GM21390 (cell line): ENCODE measurements at regions not wholly inside any gene's neighbourhood (a gene's known extent, or its start where the extent isn't known, plus 50 kb on each side); places are given as distances from the start of the nearest gene placed in this dataset.
"Not testable (repeated sequence)": the region's sequence is repeated elsewhere in the genome, so short reads cannot be mapped to it uniquely, and the experiment has no call there.

Source experiments
- ATAC-seq: cut with Tn5 transposase; IDR thresholded peaks from one replicate; pipeline ENCODE4 v1.9.1; 2021; ENCODE audit not compliant: unreplicated experiment

DNA sequence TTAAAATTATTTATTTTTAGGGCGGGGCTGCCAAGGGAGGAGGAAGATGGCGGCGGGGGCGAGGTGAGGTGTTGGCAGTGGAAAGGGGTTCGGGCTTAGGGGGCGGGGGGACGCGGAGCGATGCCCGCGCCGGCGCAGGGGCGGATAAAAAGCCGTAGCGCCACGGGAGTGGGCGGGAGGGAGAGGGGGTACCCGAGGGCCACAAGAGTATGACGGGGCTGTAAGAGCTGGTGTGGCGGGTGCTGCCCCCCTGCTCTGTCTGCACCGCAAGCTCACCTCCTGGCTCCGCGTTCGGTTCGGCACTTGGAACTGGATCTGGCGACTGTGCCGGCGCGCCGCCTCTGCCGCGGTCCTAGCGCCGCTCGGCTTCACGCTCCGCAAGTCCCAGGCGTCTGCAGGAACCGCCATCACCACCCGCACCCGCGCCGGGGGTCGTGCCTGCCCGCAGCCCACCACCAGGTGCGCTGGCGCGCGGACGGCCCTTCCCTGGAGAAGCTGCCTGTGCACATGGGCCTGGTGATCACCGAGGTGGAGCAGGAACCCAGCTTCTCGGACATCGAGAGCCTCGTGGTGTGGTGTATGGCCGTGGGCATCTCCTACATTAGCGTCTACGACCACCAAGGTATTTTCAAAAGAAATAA lies 265.2 kb upstream of the SGCG start:
- peak; percentile 61 for ATAC-seq

DNA sequence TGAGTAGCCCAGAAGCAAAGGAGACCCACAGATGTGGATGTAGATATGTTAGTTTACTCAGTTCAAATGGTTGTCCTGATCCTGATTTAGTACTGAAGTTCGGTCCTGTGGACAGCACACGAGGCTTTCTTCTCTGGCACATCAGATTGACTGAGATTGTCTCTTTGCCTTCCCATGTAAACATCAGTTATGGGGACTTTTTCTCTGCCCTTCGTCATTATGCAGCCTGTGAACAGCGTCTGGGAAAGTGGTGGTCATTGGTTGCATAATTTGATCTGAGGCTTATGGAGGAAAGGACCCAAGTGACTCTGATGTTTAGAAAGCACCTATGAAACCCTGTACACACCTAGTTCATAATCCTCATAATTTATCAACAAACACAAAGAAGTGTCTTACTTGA lies 264.5 kb upstream of the SGCG start:
- ATAC-seq, result not testable (repeated sequence)

DNA sequence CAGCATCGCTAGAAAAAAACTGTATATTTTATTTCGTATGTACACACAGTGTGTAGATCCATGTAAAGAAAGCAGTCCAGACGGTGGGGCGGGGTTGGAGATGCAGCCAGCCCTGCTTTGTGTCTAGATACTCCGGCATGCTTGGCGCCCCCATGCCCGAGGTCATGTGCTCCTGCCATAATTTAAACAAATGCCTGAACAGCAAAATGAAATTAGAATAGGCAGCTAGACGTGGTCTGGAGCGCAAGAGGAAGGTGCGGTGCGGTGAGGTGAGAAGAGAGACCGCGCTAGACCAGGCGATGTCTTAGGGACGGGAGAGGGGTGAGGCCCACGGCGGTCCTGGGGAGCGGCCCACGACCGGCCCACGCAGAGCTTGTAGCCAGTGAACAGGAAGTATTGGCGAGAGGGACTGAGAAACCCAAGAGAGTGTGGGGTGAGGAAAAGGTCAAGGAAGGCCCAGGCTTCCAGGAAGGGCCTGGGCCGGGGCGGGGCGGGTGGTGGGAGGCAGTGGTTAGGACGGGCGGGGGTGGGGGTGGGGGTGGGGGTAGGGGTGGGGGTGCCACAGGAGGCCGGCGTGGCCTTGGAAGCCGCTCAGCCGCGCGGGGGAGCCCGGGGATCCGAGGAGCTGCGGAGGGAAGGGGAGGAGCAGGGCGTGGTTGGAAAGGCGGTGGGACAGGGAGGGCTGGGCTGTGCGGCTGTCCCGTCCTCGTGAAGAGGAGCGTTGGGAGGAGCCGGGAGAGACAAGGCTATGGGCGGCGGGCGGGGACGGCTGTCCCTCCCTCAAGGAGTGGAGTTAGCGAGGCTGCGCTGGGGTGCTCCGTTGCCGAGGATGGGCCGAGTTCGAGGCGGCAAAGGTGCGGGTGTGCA lies 254.7 kb upstream of the SGCG start:
- ATAC-seq, result peak; percentile 32

DNA sequence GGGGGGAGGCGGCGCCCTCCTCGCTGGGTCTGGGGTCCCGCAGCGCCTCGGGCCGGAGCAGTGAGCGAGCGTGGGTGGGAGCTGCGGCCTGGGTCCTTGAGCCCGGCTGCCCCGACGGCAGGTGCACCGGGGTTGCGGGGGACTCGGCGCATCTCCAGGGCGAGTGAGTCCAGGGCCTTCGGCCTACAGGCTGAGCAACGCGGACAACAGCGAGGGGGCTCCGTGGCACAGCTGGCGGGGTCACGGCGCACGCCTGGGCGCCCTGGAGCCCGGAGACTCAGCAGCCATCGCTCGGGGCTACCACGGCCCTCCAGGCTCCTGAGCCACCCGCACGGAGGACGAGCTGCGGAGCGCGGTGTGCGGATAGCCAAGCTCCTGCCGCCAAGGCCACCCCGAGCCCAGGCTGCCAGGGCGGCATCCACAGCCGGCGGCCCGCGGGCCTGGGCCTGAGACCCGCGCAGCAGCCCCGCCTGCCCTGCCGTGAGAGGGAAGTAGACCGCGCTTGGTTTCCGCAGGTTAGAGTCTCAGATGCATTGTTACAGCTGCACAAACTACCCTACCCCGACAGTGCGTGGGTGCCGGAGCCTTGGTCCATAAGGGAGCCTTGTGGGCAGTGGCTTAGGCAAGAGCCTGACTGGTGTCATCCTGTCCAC lies 253.9 kb upstream of the SGCG start:
- ATAC-seq, result peak; percentile 47

DNA sequence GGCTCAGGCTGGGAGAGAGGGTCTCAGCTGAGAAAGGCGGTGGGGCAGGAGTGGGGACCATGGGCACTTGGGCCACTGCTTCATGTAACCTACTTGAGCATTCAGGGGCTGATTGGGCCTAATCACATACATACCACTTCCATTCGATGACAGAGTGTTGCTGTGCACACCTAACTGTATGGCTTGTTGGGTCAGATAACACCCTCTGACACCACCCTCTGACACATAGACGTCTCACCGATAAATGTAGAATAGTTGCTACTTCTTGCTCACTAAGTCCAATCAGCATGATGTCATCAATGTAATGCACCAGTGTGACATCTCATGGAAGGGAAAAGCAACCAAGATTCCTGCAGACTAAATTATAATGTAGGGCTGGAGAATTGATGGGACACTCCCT lies 252.9 kb upstream of the SGCG start:
- not testable (repeated sequence) for ATAC-seq

DNA sequence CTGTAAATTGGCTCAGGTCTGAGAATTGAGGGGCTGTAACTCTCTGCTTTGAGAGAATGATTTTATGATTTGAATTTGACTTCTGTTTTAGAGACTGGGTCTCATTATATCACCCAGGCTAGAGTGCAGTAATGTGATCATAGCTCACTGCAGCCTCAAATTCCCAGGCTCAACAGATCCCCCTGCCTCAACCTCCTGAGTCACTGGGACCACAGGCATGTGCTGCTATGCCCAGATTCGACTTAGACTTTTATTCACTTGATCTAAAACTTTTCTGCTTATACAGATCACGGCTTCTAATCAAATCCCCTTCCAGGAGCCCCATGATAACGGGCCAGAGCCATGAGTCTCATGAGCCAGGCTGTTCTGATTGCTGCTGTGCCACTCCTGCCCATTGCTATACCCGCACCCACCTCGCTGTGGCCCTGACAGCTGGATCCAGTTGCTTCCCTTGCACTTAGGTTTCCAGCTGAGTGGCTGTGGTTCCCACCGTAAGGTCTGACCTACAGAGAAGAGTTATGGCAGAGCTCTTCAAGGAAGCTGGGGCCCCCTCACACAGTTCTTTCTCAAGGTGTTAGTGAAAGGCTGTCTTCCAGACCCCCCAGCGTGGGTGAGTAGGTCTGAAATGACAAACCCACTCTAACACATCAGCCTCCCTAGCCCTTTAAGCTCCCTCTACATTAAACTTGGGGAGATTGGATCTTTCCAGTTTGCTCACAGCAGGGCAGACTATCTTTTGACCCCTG lies 251.2 kb upstream of the SGCG start:
- ATAC-seq, result no peak

DNA sequence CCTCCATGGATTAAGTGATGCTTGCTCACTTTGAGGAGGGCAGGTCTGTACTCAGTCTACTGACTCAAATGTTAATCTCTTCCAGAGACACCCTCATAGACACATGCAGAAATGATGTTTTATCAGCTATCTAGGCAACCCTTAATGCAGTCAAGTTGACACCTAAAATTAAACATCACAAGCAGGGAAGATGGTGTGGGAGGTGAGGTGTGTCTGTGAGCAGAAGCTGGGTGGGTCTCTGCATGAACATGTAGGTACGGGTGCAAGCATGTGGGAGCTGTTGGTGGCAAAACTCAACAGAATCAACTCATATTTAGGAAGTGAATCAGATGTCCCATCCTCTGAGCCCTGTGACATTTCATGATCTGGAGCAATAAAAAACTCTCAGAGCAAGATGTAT lies 249.2 kb upstream of the SGCG start:
- ATAC-seq, result no peak

DNA sequence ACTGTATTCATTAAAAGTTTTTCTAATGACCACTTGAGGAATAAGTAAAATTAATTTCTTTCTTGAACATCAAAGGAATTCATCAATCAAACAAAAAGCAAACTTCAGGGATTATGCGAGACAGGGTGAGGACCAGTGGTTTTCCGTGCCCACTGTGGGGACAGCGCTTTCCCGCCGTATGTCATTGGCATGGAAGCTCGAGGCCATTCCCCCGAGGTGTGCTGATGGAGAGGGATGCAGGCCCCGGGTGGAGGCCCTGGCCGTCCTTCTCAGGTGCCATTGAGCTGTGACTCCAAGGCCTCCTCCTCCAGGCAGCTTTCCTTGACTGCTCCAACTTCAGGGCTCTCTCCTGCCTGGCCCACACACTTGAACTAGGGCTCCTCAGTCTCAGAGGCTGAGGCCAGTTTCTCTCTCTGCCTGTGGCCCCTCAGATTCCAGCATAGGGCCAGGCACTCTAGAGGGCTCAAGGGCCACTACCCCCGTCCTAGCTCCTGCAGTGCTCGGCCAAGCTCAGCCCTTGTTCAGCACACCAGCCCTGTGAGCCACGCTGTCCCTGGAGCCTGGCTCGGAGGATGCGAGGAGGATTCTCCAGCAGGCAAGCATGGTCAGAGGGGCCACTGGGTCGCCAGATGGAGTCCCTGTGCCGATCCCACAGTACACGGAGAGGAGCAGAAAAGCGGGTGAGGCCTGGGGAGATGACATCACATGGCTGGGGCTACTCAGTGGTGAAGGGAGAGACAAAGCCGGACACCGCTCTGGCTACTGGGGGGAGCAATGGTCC lies 248.0 kb upstream of the SGCG start:
- not testable (repeated sequence) for ATAC-seq

DNA sequence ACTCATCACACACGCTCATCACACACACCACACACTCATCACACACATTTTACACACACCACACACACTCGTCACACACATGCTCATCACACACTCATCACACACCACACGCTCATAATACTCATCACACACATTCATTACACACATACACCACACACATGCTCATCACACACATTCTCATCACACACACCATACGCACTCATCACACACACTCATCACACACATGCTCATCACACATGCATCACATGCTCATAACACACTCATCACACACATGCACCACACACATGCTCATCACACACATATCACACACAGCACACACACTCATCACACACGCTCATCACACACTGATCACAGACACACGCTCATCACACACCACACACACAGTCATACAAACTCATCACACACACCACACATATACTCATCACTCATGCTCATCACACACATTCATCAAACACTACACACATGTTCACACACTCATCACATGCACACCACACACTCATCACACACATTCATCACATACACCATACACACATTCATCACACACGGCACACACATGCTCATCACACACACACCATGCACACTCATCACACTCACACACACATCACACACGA lies 247.1 kb upstream of the SGCG start:
- ATAC-seq, result no peak

DNA sequence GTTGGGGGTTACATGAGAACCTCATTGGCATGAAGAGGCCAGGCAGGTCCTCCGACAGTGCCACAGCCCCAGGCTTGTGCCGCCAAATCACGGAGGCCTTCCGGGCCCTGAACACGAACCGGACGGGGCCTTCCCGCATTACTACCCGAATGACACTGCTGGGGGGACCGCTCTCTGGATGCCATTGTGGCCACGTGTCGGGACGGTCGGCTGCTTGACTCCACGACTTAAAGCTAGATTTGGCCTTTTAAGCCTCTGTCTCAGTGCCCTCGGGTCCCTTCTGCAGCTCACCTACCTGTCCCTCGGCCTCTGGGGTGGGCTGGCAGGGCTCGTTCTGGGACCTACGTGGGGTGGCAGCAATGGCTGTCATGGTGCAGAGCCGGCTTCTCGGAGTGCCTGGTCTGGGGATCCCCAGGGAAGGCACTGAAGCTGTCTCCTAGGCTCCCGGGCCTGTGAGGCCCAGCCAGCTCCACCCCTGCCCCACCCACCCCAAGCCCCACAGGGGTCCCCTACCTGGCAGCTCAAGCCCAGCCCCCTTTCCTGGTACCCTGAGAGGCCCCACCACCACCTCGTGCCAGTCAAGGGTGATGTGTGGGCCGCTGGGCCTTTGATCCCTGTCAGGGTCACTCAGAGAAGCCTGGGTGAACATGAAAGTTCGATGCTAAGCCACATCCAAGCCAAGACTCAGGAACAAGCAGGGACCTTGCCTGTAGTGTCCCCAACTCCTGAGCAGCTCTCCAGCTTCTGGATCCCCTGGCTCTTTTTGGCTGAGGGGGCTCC lies 245.8 kb upstream of the SGCG start:
- ATAC-seq, result no peak

DNA sequence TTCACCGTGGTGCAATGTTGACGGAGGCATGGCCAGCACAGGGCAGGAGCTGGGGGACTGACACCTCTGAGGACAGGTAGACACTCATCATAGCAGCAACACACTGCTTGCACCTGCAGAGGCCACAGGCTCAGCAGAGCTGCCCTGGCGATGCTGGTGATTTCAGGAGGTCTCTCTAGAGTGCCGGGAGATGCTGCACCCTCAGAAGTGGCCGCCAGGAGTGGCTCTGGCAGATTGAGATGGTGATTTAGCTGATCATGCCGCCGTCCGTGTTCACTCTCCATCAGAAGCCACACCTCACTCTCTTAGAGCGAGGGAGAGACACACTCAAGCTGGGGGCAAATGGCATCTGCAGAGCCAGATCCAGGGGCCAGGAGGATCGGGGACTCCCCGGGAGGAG lies 244.6 kb upstream of the SGCG start:
- no peak for ATAC-seq

DNA sequence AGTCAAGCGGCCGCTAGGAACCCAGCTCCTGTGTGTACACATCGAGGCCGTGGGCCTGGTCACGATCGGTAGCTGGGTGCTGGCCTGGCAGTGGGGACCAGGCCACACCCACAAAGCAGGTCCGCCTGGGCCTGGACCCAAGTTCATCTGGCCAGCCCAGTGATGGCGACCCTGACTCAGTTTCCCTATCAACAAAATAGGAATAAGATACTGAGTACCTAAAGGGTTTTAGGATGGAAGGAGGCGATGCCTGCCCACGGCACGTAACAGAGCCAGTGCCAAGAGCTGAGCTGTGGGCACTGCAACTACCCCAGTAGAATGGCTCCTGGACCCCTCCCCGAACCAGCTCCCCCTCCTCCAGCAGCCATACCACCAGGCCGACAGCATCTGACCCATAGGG lies 243.5 kb upstream of the SGCG start:
- no peak for ATAC-seq

DNA sequence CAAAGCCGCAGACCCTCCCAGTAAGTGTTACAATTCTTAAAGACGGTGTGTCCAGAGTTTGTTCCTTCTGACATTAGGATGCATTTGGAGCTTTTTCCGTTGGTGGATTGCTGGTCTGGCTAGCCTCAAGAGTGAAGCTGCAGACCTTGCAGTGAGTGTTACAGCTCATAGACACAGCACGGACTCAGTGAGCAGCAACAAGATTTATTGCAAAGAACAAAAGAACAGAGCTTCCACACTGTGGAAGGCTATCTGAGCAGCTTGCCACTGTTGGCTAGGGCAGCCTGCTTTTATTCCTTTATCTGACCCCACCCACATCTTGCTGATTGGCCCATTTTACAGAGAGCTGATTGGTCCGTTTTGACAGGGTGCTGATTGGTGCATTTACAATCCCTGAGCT lies 242.8 kb upstream of the SGCG start:
- ATAC-seq, result no peak

DNA sequence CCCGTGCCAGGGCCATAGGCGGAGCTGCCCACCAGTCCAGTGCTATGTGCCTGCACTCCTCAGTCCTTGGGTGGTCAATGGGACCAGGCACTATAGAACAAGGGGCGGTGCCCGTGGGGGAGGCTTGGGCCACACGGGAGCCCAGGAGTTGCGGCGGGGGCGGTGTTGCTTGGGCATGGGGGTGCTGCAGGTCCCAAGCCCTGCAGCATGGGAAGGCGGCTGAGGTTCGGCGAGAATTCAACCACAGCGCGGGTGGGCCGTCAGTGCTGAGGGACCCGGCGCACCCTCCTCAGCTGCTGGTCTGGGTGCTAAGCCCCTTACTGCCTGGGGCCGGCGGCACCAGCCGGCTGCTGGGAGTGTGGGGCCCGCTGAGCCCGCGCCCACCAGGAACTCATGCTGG lies 242.2 kb upstream of the SGCG start:
- no peak for ATAC-seq

DNA sequence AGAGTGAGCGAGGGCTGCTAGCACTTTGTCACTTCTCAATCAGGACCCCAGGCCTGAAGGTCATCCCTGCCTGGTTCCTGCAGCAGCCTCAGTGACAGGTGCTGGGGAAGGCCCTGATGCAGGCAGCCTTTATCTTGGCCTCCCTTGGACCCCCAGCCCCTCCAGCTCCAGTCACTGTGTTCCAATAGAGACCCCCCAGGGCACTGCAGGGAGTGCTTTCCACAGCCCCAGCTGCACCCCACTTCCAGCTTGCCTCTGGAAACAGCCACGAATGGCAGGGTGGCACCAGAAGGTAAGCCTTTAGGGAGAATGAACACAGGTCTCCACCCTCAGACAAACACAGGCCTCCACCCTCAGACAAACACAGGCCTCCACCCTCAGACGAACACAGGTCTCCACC lies 241.6 kb upstream of the SGCG start:
- ATAC-seq, result no peak

DNA sequence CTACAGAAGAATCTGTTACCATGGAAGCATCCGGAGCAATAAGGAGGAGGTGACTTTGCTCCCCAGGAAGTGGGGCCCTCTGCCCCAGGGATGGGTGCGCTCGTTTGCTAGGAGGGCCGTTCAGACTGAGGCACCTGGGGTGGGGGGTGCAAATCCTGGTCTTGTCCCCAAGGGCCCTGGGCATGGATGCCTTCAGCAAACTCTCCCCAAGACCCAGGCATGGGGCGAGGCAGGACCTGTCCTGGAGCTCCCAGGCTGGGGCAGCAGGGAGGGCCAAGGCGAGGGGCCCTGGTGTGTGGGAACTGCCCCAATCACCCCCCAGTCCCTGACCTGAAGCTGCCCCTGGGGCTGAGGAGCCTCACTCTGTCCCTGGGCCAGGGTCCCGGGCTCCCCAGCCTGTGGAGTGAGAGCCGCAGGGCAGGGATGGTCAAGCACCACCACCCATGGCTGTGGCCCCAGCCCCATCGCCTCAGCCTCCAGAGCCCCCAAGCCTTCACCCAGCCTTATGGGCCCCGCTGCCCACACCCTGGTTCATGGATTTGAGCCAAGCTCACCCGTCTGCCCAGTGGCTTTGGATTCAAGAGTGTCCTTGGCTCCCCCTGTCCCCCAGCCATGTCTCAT lies 240.6 kb upstream of the SGCG start:
- ATAC-seq, result no peak

DNA sequence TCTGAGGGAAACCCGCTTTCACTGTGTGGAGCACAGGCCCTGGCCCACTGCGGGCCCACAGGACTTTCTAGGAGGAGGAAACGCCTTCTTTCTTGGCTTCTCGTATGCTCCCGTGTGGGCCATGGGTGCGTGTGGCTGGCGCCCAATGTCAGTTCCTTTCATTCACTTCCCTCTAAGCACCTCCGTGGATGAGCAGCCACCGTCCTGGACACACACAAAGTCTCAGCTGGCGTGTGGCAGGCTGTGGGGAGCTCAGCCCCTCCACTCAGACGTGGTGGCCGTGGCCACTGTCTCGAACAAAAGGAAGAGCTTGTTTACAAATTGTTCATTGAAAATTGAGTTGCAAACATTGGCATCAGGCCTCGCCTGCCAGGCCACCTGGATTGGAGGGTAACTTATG lies 240.0 kb upstream of the SGCG start:
- no peak for ATAC-seq

DNA sequence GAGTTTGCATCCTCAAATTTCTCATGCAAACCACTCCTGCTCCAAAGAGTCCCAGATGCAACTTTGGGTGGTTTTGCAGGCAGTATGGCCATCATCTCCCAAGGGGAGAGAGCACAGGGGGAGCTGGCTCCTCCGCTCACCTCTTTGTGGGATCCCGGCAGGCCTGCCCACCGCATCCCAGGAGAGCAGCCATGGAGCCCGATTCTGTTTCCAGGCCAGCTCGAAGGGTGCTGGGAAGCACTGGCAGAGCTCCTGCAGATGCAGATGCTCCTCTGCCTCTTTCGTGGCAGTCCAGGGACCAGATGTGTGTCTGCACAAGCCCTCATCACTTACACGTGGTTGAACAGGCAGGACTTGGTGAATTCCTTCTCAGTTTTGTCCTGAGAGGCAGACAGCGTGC lies 239.3 kb upstream of the SGCG start:
- ATAC-seq, result not testable (repeated sequence)

DNA sequence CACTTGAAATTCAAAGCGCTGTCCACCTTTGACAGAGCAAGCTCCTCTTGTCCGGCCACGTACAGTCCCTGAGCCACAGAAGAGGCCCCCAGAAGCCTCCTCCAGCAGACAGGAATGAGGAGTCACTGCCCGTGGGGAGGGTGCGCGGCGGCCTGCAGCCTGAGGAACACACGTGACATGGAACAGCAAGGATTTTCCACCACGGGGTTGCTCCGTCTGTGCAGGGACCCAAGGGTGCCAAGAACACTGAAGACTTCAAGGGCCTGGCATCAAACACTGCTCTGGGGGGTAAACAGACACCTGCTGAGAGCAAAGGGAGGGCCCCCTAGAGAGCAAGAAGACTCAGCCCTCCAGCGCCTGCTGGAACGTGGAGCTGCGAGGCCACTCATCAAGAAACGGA lies 237.9 kb upstream of the SGCG start:
- not testable (repeated sequence) for ATAC-seq
